ENCODE measurements at regions not wholly inside any gene's neighbourhood (a gene's known extent, or its start where the extent isn't known, plus 50 kb on each side); places are given as distances from the start of the nearest gene placed in this dataset.

GRCh38 chr3:165459924-165460835, 264.0 kb upstream of the SLITRK3 start:
- no peak overlapping the region for H3K27ac Mint-ChIP-seq
- ChIA-PET CTCF (no interaction called here), POLR2A (no interaction called here)
- no peaks in the 10 kb centered on the region for H3K27me3 Mint-ChIP-seq (ENCODE audit: low read depth)
- H3K9me3 Mint-ChIP-seq (ENCODE audit: insufficient read depth), result peaks cover 3% of the 10 kb centered on the region
- H3K4me3 Mint-ChIP-seq, result no peak overlapping the region
- H3K36me3 Mint-ChIP-seq (ENCODE audit: low read depth), result no peaks in the 10 kb centered on the region
- ATAC-seq (no peak), DNase-seq (no peak)
- no peaks in the 10 kb centered on the region for H3K4me1 Mint-ChIP-seq (ENCODE audit: low read depth)

- POLR2A ChIA-PET, result no interaction called here
- Mint-ChIP-seq H3K4me1 (ENCODE audit: low read depth) (no peaks in the 10 kb centered on the region), H3K4me3 (no peak overlapping the region), H3K27ac (no peak overlapping the region), H3K9me3 (ENCODE audit: insufficient read depth) (peaks cover 3% of the 10 kb centered on the region), H3K36me3 (ENCODE audit: low read depth) (no peaks in the 10 kb centered on the region), H3K27me3 (ENCODE audit: low read depth) (no peaks in the 10 kb centered on the region)
- CTCF ChIA-PET, result no interaction called here
- ATAC-seq (no peak), DNase-seq (no peak)
These were observed 262.9 kb upstream of the SLITRK3 start for GRCh38 chr3:165459111-165459510.

GRCh38 chr3:165457096-165457495, 260.9 kb upstream of the SLITRK3 start:
- ATAC-seq, result no peak
- DNase-seq, result no peak
- CTCF ChIA-PET, result no interaction called here
- H3K4me1 Mint-ChIP-seq (ENCODE audit: low read depth), result no peaks in the 10 kb centered on the region
- H3K4me3 Mint-ChIP-seq, result no peak overlapping the region
- no peak overlapping the region for H3K27ac Mint-ChIP-seq
- POLR2A ChIA-PET, result no interaction called here
- H3K27me3 Mint-ChIP-seq (ENCODE audit: low read depth), result no peaks in the 10 kb centered on the region
- H3K9me3 Mint-ChIP-seq (ENCODE audit: insufficient read depth), result peaks cover 3% of the 10 kb centered on the region
- no peaks in the 10 kb centered on the region for H3K36me3 Mint-ChIP-seq (ENCODE audit: low read depth)

DNA sequence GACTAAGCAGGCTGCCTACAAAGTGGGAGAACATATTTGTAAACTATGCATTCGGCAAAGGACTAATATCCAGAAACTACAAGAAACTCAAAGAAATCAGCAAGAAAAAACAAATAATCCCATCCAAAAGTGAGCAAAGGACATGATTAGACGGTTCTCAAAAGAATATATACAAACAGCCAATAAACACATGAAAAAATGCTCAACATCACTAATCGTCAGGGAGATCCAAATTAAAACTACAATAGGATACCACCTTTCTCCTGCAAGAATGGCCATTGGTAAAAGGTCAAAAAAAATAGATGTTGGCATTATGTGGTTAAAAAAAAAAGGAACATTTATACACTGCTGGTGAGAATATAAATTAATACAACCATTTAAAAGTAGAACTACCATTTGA, 259.6 kb upstream of the SLITRK3 start:
- Mint-ChIP-seq H3K27ac (no peak overlapping the region), H3K36me3 (ENCODE audit: low read depth) (no peaks in the 10 kb centered on the region), H3K9me3 (ENCODE audit: insufficient read depth) (peaks cover 3% of the 10 kb centered on the region), H3K27me3 (ENCODE audit: low read depth) (no peaks in the 10 kb centered on the region), H3K4me1 (ENCODE audit: low read depth) (no peaks in the 10 kb centered on the region), H3K4me3 (no peak overlapping the region)
- no peak for DNase-seq
- POLR2A ChIA-PET, result no interaction called here
- CTCF ChIA-PET, result no interaction called here
- no peak for ATAC-seq

GRCh38 chr3:165455360-165455759, 259.2 kb upstream of the SLITRK3 start:
- ChIA-PET CTCF (no interaction called here), POLR2A (no interaction called here)
- Mint-ChIP-seq H3K36me3 (ENCODE audit: low read depth) (no peaks in the 10 kb centered on the region), H3K27me3 (ENCODE audit: low read depth) (no peaks in the 10 kb centered on the region), H3K4me1 (ENCODE audit: low read depth) (no peaks in the 10 kb centered on the region), H3K27ac (no peak overlapping the region), H3K4me3 (no peak overlapping the region), H3K9me3 (ENCODE audit: insufficient read depth) (peaks cover 3% of the 10 kb centered on the region)
- no peak for DNase-seq
- no peak for ATAC-seq

GRCh38 chr3:165451371-165452070, 255.3 kb upstream of the SLITRK3 start:
- POLR2A ChIA-PET, result no interaction called here
- no peak overlapping the region for H3K27ac Mint-ChIP-seq
- ATAC-seq, result no peak

GRCh38 chr3:165446555-165446954, 250.4 kb upstream of the SLITRK3 start:
- H3K27me3 Mint-ChIP-seq (ENCODE audit: low read depth), result no peaks in the 10 kb centered on the region
- no peak for DNase-seq
- ChIA-PET POLR2A (no interaction called here), CTCF (no interaction called here)
- H3K4me1 Mint-ChIP-seq (ENCODE audit: low read depth), result no peaks in the 10 kb centered on the region
- no peak overlapping the region for H3K27ac Mint-ChIP-seq
- no peaks in the 10 kb centered on the region for H3K36me3 Mint-ChIP-seq (ENCODE audit: low read depth)
- peaks cover 4% of the 10 kb centered on the region for H3K9me3 Mint-ChIP-seq (ENCODE audit: insufficient read depth)
- no peak for ATAC-seq
- no peak overlapping the region for H3K4me3 Mint-ChIP-seq

More at GRCh38 chr3:165451371-165452070, 255.3 kb upstream of the SLITRK3 start:
- CTCF ChIA-PET, result no interaction called here
- no peak for DNase-seq
- H3K9me3 Mint-ChIP-seq (ENCODE audit: insufficient read depth), result peaks cover 4% of the 10 kb centered on the region
- no peaks in the 10 kb centered on the region for H3K4me1 Mint-ChIP-seq (ENCODE audit: low read depth)
- no peaks in the 10 kb centered on the region for H3K36me3 Mint-ChIP-seq (ENCODE audit: low read depth)
- no peaks in the 10 kb centered on the region for H3K27me3 Mint-ChIP-seq (ENCODE audit: low read depth)
- no peak overlapping the region for H3K4me3 Mint-ChIP-seq

DNA sequence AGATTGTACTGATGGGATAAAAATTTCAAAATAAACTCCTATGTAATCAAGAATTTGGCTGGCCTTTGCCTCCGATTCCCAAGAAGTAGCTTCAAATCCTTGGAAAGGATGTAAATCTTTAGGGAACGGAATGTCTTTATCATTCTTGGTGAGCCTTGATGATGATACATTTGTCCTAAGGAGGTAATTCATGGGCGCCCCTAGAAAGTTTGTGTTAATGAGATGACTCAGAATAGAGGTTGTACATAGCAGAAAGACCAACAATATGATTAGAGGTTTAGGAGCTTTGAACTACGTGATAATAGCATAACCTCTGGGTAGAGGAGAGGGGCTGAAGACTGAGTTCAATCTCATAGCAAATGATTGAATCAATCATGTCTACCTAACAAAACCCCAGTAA, 248.6 kb upstream of the SLITRK3 start:
- peaks cover 4% of the 10 kb centered on the region for H3K9me3 Mint-ChIP-seq (ENCODE audit: insufficient read depth)
- ATAC-seq (no peak), DNase-seq (no peak)
- no peak overlapping the region for H3K27ac Mint-ChIP-seq
- ChIA-PET POLR2A (no interaction called here), CTCF (no interaction called here)
- no peak overlapping the region for H3K4me3 Mint-ChIP-seq
- no peaks in the 10 kb centered on the region for H3K27me3 Mint-ChIP-seq (ENCODE audit: low read depth)
- no peaks in the 10 kb centered on the region for H3K36me3 Mint-ChIP-seq (ENCODE audit: low read depth)
- no peaks in the 10 kb centered on the region for H3K4me1 Mint-ChIP-seq (ENCODE audit: low read depth)

DNA sequence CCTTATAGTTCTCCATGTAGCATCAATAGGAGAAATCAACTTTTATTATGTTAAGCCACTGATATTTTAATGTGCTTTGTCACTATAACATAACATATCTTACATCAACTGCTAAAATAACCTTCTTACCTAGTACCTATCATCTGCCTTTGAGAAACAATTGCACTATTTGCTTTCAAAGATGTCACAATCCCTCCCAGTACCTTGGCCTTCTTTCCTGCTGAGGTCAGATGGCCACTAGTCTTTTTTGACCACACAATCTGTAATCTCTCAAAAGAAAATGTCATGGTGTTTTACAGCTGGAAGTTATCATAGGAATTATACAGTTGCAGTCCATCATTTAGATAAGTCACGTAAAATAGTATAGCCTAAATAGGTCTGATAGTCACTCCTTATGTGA, 247.5 kb upstream of the SLITRK3 start:
- CTCF ChIA-PET, result no interaction called here
- H3K36me3 Mint-ChIP-seq (ENCODE audit: low read depth), result no peaks in the 10 kb centered on the region
- peaks cover 4% of the 10 kb centered on the region for H3K9me3 Mint-ChIP-seq (ENCODE audit: insufficient read depth)
- ATAC-seq, result no peak
- no peak overlapping the region for H3K4me3 Mint-ChIP-seq
- no peaks in the 10 kb centered on the region for H3K4me1 Mint-ChIP-seq (ENCODE audit: low read depth)
- DNase-seq, result no peak
- no peaks in the 10 kb centered on the region for H3K27me3 Mint-ChIP-seq (ENCODE audit: low read depth)
- no peak overlapping the region for H3K27ac Mint-ChIP-seq
- POLR2A ChIA-PET, result no interaction called here

GRCh38 chr3:165442061-165442460, 245.9 kb upstream of the SLITRK3 start:
- no peaks in the 10 kb centered on the region for H3K36me3 Mint-ChIP-seq (ENCODE audit: low read depth)
- no peak for ATAC-seq
- H3K27me3 Mint-ChIP-seq (ENCODE audit: low read depth), result no peaks in the 10 kb centered on the region
- ChIA-PET POLR2A (no interaction called here), CTCF (no interaction called here)
- no peak overlapping the region for H3K4me3 Mint-ChIP-seq
- peaks cover 12% of the 10 kb centered on the region for H3K9me3 Mint-ChIP-seq (ENCODE audit: insufficient read depth)
- H3K4me1 Mint-ChIP-seq (ENCODE audit: low read depth), result no peaks in the 10 kb centered on the region
- no peak for DNase-seq
- H3K27ac Mint-ChIP-seq, result no peak overlapping the region

GRCh38 chr3:165440380-165440779, 244.2 kb upstream of the SLITRK3 start:
- peaks cover 11% of the 10 kb centered on the region for H3K9me3 Mint-ChIP-seq (ENCODE audit: insufficient read depth)

DNA sequence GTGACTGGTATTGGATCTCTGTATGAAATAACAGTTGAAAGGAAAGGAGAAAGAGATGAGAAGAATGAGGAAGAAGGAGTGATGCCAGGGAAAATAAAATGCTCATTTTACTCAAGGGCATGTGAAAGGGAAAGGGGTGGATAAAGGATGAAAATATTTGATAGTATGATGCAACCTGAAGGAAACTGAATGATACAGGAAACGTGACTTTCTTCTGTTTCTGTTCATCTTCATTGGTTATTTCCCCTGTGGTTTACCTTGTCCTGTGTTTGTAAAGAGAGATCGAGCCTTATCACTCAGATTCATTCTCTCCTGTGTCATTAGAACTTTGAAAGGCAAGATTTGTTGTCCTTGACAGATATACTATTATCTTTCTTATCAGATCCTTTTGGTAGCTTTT, 243.6 kb upstream of the SLITRK3 start:
- Mint-ChIP-seq H3K36me3 (ENCODE audit: low read depth) (no peaks in the 10 kb centered on the region), H3K27me3 (ENCODE audit: low read depth) (no peaks in the 10 kb centered on the region), H3K4me3 (no peak overlapping the region), H3K27ac (no peak overlapping the region), H3K9me3 (ENCODE audit: insufficient read depth) (peaks cover 15% of the 10 kb centered on the region), H3K4me1 (ENCODE audit: low read depth) (no peaks in the 10 kb centered on the region)
- CTCF ChIA-PET, result no interaction called here
- DNase-seq (no peak), ATAC-seq (no peak)
- POLR2A ChIA-PET, result no interaction called here

More at GRCh38 chr3:165440380-165440779, 244.2 kb upstream of the SLITRK3 start:
- Mint-ChIP-seq H3K27ac (no peak overlapping the region), H3K27me3 (ENCODE audit: low read depth) (no peaks in the 10 kb centered on the region), H3K4me1 (ENCODE audit: low read depth) (no peaks in the 10 kb centered on the region), H3K4me3 (no peak overlapping the region), H3K36me3 (ENCODE audit: low read depth) (no peaks in the 10 kb centered on the region)
- no peak for DNase-seq
- ChIA-PET POLR2A (no interaction called here), CTCF (no interaction called here)
- no peak for ATAC-seq

Data from activated CD8-positive, alpha-beta T cell treated with anti-CD3 and anti-CD28 coated beads, Interleukin-2, amount 10 ng/mL, durations not matched to agents 7 days and 5 days (primary cell).